ENCODE measurements at regions not wholly inside any gene's neighbourhood (a gene's known extent, or its start where the extent isn't known, plus 50 kb on each side); places are given as distances from the start of the nearest gene placed in this dataset.

- Histone ChIP-seq H3K9me3 (ENCODE audit: low read depth, low read length, poor library complexity, severe bottlenecking) (no peaks in the 10 kb centered on the region), H3K4me3 (ENCODE audit: low read depth, low read length, poor library complexity, severe bottlenecking) (no peak overlapping the region), H3K27me3 (replicated peaks; ENCODE audit: insufficient read depth, low read depth, low read length, poor library complexity) (peaks cover 45% of the 10 kb centered on the region), H3K27ac (ENCODE audit: low read depth, low read length, poor library complexity, severe bottlenecking) (no peak overlapping the region), H3K4me1 (ENCODE audit: insufficient read depth, low read length, poor library complexity, severe bottlenecking) (no peaks in the 10 kb centered on the region), H3K36me3 (ENCODE audit: insufficient read depth, low read length, poor library complexity, severe bottlenecking) (no peaks in the 10 kb centered on the region)
- ChIA-PET CTCF (no interaction called here), POLR2A (ENCODE audit: low non-redundant PET) (no interaction called here)
- intact Hi-C loops (cut with micrococcal nuclease; ENCODE audit: unreplicated experiment), result no loop called here
- TF ChIP-seq EZH2 (IDR thresholded peaks at IDR 0.05; ENCODE audit: borderline replicate concordance, low read depth, low read length, poor library complexity, severe bottlenecking) (no peak), CTCF (conservative IDR thresholded peaks at IDR 0.05; ENCODE audit: low read depth, low read length) (no peak)
- no peak for DNase-seq (ENCODE audit: low spot score)
- no TSS peak for BruUV-seq (replicated peaks)
These were observed 197.2 kb downstream of the TFAP2C start for GRCh38 chr20:56826306-56826704.

DNA sequence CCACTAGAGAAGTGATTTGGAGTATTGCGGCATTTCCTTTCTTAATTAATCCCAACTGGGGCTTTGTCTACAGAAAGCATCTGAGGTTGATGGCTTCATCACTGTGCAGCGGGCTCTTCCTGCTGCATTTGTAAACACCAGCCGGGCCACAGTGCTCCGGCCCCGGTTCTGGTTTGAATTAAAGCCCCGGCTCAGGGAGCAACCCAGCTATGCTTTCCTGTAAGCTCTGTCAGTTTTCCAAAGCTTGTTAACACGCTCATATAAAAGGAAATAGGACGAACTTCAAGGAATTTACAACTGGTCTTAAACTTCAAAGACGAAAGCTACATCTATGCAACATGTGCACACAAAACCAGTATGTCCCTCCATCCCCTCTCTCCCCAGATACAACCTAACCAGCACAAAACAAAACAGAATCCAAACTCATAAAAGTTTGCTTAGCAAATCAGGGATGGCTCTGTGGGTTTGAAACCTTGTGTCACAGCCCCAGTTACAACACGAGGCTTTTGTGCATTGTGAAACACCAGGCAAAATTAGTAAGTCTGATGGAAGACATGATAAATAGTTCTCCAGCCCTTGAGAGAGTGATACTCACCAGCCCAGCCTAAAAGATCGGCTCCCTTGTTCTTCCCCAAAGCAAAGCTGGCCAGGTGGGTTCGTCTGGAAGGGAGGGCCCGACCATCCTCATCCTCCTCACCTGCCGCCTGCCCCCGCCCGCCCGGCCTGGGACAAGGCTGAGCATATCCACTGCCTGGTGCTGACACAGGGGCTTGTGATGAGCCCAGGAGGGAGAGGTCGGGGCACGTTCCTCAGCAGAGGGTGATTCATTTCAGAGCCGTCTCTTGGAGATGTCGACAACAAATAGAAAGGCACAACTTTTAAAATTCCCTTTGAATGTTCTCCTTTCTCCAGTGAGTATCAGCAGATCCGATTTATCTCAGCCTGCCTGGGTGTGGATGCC, 197.9 kb downstream of the TFAP2C start:
- H3K27me3 ChIP-seq (replicated peaks; ENCODE audit: insufficient read depth, low read depth, low read length, poor library complexity), result peaks cover 49% of the 10 kb centered on the region
- BruUV-seq (replicated peaks), result no TSS peak
- no peak for TF ChIP-seq CTCF (conservative IDR thresholded peaks at IDR 0.05; ENCODE audit: low read depth, low read length)
- TF ChIP-seq EZH2 (IDR thresholded peaks at IDR 0.05; ENCODE audit: borderline replicate concordance, low read depth, low read length, poor library complexity, severe bottlenecking), result no peak
- no peaks in the 10 kb centered on the region for H3K36me3 ChIP-seq (ENCODE audit: insufficient read depth, low read length, poor library complexity, severe bottlenecking)
- peak; percentile 41 for DNase-seq (ENCODE audit: low spot score)
- H3K9me3 ChIP-seq (ENCODE audit: low read depth, low read length, poor library complexity, severe bottlenecking), result no peaks in the 10 kb centered on the region
- CTCF ChIA-PET, result no interaction called here
- no peak overlapping the region for H3K27ac ChIP-seq (ENCODE audit: low read depth, low read length, poor library complexity, severe bottlenecking)
- no peak overlapping the region for H3K4me3 ChIP-seq (ENCODE audit: low read depth, low read length, poor library complexity, severe bottlenecking)
- H3K4me1 ChIP-seq (ENCODE audit: insufficient read depth, low read length, poor library complexity, severe bottlenecking), result no peaks in the 10 kb centered on the region
- intact Hi-C loops (cut with micrococcal nuclease; ENCODE audit: unreplicated experiment), result no loop called here
- POLR2A ChIA-PET (ENCODE audit: low non-redundant PET), result no interaction called here

DNA sequence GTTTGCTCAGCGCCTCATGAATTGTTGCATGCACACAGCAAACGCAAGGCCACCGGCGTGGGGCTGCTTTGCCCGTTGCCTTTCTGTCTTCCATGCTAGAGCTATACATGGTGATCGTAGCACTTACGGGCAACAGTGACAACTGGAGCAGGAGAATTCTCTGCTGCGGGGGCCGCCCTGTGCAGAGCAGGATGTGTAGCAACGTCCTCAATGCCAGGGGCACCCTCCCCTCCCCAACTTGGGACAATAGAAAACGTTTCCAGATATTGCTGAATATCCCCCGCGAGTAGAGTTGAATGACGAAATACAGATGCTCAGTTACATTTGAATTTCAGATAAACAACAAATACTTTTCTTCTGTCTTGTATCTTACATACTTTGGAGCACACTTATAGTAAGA, 198.7 kb downstream of the TFAP2C start:
- CTCF ChIA-PET, result no interaction called here

More for the DNA sequence above, 198.7 kb downstream of the TFAP2C start:
- Histone ChIP-seq H3K9me3 (ENCODE audit: low read depth, low read length, poor library complexity, severe bottlenecking) (no peaks in the 10 kb centered on the region), H3K36me3 (ENCODE audit: insufficient read depth, low read length, poor library complexity, severe bottlenecking) (no peaks in the 10 kb centered on the region), H3K27me3 (replicated peaks; ENCODE audit: insufficient read depth, low read depth, low read length, poor library complexity) (peaks cover 44% of the 10 kb centered on the region), H3K27ac (ENCODE audit: low read depth, low read length, poor library complexity, severe bottlenecking) (no peak overlapping the region), H3K4me1 (ENCODE audit: insufficient read depth, low read length, poor library complexity, severe bottlenecking) (no peaks in the 10 kb centered on the region), H3K4me3 (ENCODE audit: low read depth, low read length, poor library complexity, severe bottlenecking) (no peak overlapping the region)
- POLR2A ChIA-PET (ENCODE audit: low non-redundant PET), result no interaction called here
- DNase-seq (ENCODE audit: low spot score), result no peak
- no peak for TF ChIP-seq CTCF (conservative IDR thresholded peaks at IDR 0.05; ENCODE audit: low read depth, low read length)
- no peak for TF ChIP-seq EZH2 (IDR thresholded peaks at IDR 0.05; ENCODE audit: borderline replicate concordance, low read depth, low read length, poor library complexity, severe bottlenecking)
- no TSS peak for BruUV-seq (replicated peaks)
- intact Hi-C loops (cut with micrococcal nuclease; ENCODE audit: unreplicated experiment), result no loop called here
